ENCODE measurements at regions not wholly inside any gene's neighbourhood (a gene's known extent, or its start where the extent isn't known, plus 50 kb on each side); places are given as distances from the start of the nearest gene placed in this dataset.
A peak's percentile ranks its signal among the peaks of the same experiment; 100 is the strongest.

- TF ChIP-seq, protein P1, sequence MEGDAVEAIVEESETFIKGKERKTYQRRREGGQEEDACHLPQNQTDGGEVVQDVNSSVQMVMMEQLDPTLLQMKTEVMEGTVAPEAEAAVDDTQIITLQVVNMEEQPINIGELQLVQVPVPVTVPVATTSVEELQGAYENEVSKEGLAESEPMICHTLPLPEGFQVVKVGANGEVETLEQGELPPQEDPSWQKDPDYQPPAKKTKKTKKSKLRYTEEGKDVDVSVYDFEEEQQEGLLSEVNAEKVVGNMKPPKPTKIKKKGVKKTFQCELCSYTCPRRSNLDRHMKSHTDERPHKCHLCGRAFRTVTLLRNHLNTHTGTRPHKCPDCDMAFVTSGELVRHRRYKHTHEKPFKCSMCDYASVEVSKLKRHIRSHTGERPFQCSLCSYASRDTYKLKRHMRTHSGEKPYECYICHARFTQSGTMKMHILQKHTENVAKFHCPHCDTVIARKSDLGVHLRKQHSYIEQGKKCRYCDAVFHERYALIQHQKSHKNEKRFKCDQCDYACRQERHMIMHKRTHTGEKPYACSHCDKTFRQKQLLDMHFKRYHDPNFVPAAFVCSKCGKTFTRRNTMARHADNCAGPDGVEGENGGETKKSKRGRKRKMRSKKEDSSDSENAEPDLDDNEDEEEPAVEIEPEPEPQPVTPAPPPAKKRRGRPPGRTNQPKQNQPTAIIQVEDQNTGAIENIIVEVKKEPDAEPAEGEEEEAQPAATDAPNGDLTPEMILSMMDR (IDR thresholded peaks at IDR 0.05; ENCODE audit: insufficient read depth, low read length, poor library complexity, severe bottlenecking): peak; percentile 92
- Histone ChIP-seq H3K36me3 (ENCODE audit: control insufficient read depth, insufficient read depth, low read length) (no peaks in the 10 kb centered on the region), H3K4me3 (replicated peaks; ENCODE audit: low read depth, low read length) (no peak overlapping the region), H3K27me3 (replicated peaks; ENCODE audit: control insufficient read depth, insufficient read depth, low read length) (no peaks in the 10 kb centered on the region)
- DNase-seq (ENCODE audit: extremely low read depth, insufficient read length): peak; percentile 37
Measured at GRCh38 chr7:67377939-67378862, 381.6 kb downstream of the TYW1 start.

DNA sequence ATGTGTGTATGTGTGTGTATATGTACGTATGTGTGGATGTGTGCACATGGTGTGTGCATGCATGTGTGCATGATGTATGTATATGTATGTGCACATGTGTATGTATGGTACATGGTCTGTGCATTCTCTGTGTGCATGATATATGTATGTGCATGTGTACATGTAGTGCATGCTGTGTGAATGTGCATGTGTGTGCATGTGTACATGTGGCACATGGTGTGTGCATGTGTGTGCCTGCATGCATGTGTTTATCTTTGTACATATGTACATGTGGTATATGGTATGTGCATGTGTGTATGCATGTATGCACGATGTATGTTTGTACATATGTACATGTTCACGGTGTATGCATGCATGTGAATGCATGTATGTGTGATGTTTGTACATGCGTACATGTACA is 383.7 kb downstream of the TYW1 start:
- DNase-seq (ENCODE audit: extremely low read depth, insufficient read length): no peak
- no peaks in the 10 kb centered on the region for H3K36me3 ChIP-seq (ENCODE audit: control insufficient read depth, insufficient read depth, low read length)
- TF ChIP-seq, protein P1 (IDR thresholded peaks at IDR 0.05; ENCODE audit: insufficient read depth, low read length, poor library complexity, severe bottlenecking): no peak
- H3K27me3 ChIP-seq (replicated peaks; ENCODE audit: control insufficient read depth, insufficient read depth, low read length): no peaks in the 10 kb centered on the region
- H3K4me3 ChIP-seq (replicated peaks; ENCODE audit: low read depth, low read length): no peak overlapping the region

DNA sequence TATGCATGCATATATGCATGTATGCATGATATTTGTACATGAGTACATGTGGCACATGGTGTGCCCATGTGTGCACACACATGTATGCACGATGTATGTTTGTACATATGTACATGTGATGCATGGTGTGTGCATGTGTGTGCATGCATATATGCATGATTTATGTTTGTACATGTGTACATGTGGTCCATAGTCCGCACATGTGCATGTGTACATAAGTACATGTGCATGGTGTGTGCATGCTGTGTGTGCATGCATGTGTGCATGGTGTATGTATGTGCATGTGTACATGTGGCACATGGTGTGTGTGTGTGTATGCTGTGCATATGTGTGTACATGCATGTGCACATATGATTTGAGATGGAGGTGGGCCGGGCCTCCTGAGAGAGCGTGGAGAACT is 384.2 kb downstream of the TYW1 start:
- H3K36me3 ChIP-seq (ENCODE audit: control insufficient read depth, insufficient read depth, low read length): no peaks in the 10 kb centered on the region
- no peak for DNase-seq (ENCODE audit: extremely low read depth, insufficient read length)

DNA sequence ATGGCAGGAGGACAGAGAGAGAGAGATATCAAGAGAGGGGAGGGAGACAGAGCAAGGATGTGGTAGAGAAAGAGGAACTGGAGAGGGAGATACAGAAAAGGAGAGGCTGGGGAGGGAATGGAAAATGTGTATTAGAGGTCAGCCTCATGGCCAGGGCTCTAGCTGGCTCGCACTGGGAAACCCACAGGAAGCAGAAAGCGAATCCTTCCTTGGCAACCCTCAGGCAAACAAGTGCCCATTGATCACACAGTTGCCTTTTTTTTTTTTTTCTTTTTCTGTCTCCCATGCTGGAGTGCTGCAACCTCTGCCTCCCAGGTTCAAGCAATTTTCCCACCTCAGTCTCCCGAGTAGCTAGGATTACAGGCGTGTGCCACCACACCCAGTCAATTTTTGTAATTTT is 391.2 kb downstream of the TYW1 start:
- TF ChIP-seq, protein P1 (IDR thresholded peaks at IDR 0.05; ENCODE audit: insufficient read depth, low read length, poor library complexity, severe bottlenecking): no peak

More for the DNA sequence above, 384.2 kb downstream of the TYW1 start:
- TF ChIP-seq, protein P1 (IDR thresholded peaks at IDR 0.05; ENCODE audit: insufficient read depth, low read length, poor library complexity, severe bottlenecking): no peak
- Histone ChIP-seq H3K4me3 (replicated peaks; ENCODE audit: low read depth, low read length) (no peak overlapping the region), H3K27me3 (replicated peaks; ENCODE audit: control insufficient read depth, insufficient read depth, low read length) (no peaks in the 10 kb centered on the region)

DNA sequence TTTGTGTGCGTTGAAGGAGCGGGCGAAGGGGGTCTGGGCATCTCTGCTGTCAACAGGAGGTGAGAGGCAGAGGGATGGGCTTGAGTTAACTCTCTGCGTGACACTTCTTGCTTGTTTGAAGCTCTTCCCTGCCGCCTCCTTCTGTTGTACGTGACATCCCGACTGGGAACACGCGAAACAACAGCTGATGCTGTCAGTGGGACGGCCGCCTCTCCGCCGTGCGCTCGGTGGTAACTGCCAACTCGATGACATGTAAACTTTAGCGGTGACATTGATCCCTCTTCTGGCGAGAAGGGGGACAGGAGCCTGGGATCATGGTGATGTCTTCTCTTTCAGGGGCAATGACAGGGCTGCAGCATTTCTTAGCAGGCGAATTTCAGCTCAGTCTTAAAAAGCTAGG is 394.5 kb downstream of the TYW1 start:
- no peaks in the 10 kb centered on the region for H3K36me3 ChIP-seq (ENCODE audit: control insufficient read depth, insufficient read depth, low read length)
- DNase-seq (ENCODE audit: extremely low read depth, insufficient read length): no peak
- no peaks in the 10 kb centered on the region; the same call in 1 of the 2 replicates for H3K27me3 ChIP-seq (replicated peaks; ENCODE audit: control insufficient read depth, insufficient read depth, low read length)
- no peak overlapping the region for H3K4me3 ChIP-seq (replicated peaks; ENCODE audit: low read depth, low read length)
- TF ChIP-seq, protein P1 (IDR thresholded peaks at IDR 0.05; ENCODE audit: insufficient read depth, low read length, poor library complexity, severe bottlenecking): no peak

More for the DNA sequence above, 391.2 kb downstream of the TYW1 start:
- Histone ChIP-seq H3K27me3 (replicated peaks; ENCODE audit: control insufficient read depth, insufficient read depth, low read length) (no peaks in the 10 kb centered on the region), H3K4me3 (replicated peaks; ENCODE audit: low read depth, low read length) (no peak overlapping the region), H3K36me3 (ENCODE audit: control insufficient read depth, insufficient read depth, low read length) (no peaks in the 10 kb centered on the region)
- DNase-seq (ENCODE audit: extremely low read depth, insufficient read length): no peak

All from GM06990 (cell line).